HL-60 (cell line): ENCODE measurements at regions not wholly inside any gene's neighbourhood (a gene's known extent, or its start where the extent isn't known, plus 50 kb on each side); places are given as distances from the start of the nearest gene placed in this dataset.

Experiments
- DNase-seq, 2 experiments: peaks; one replicate each; pipeline ENCODE4 v3.0.0-alpha.2; 2010 to 2020; ENCODE audit warnings: low read depth in 1 of 2, low spot score in 1 of 2
- H3K27ac ChIP-seq: fragments of 250-450 bp; sonication (Bioruptor Pico); replicated peaks from 2 replicates; pipeline ENCODE4 v1.5.1; 2020; ENCODE audit warnings: mild to moderate bottlenecking, moderate library complexity
- H3K27me3 ChIP-seq: fragments of 250-450 bp; sonication (Bioruptor Pico); 2 replicates; pipeline ENCODE4 v1.5.1; 2021; ENCODE audit warnings: mild to moderate bottlenecking, moderate library complexity; ENCODE audit not compliant: insufficient read depth, poor library complexity, severe bottlenecking
- H3K4me3 ChIP-seq: replicated peaks from 2 replicates; pipeline ENCODE4 v1.5.1; 2011; ENCODE audit warnings: mild to moderate bottlenecking, control low read depth, low read length; ENCODE audit not compliant: insufficient read depth
- CTCF ChIP-seq: IDR thresholded peaks from one replicate; pipeline ENCODE4 v1.5.1; 2011; ENCODE audit warnings: low read length, control low read depth, inconsistent platforms; ENCODE audit not compliant: insufficient read depth
- GABPA ChIP-seq: IDR thresholded peaks from 2 replicates; pipeline ENCODE4 v1.6.1; 2012; ENCODE audit warnings: low read depth
- POLR2AphosphoS5 ChIP-seq: IDR thresholded peaks from 2 replicates; pipeline ENCODE4 v1.6.1; 2012; ENCODE audit warnings: low read depth
- REST ChIP-seq: IDR thresholded peaks from 2 replicates; pipeline ENCODE4 v1.6.1; 2012; ENCODE audit warnings: low read depth; ENCODE audit not compliant: insufficient replicate concordance
- SPI1 ChIP-seq: IDR thresholded peaks from 2 replicates; pipeline ENCODE4 v1.6.1; 2012; ENCODE audit warnings: low read depth, mild to moderate bottlenecking, borderline replicate concordance

GRCh38 chr4:8783736-8784135 is 87.9 kb downstream of the HMX1 start:
- TF ChIP-seq SPI1 (no peak), POLR2AphosphoS5 (no peak), CTCF (no peak), REST (no peak), GABPA (no peak)
- no peak for DNase-seq
- Histone ChIP-seq H3K4me3 (no peak overlapping the region), H3K27me3 (no peaks in the 10 kb centered on the region), H3K27ac (no peak overlapping the region)

GRCh38 chr4:8782135-8782534 is 89.5 kb downstream of the HMX1 start:
- Histone ChIP-seq H3K27me3 (no peaks in the 10 kb centered on the region), H3K27ac (no peak overlapping the region), H3K4me3 (no peak overlapping the region)
- no peak for TF ChIP-seq POLR2AphosphoS5
- no peak for TF ChIP-seq CTCF
- TF ChIP-seq REST, result no peak
- TF ChIP-seq SPI1, result no peak
- TF ChIP-seq GABPA, result no peak
- DNase-seq, result no peak

GRCh38 chr4:8781641-8782040 is 90.0 kb downstream of the HMX1 start:
- DNase-seq, result no peak
- Histone ChIP-seq H3K4me3 (no peak overlapping the region), H3K27ac (no peak overlapping the region), H3K27me3 (no peaks in the 10 kb centered on the region)
- no peak for TF ChIP-seq CTCF
- no peak for TF ChIP-seq GABPA
- no peak for TF ChIP-seq REST
- no peak for TF ChIP-seq SPI1
- TF ChIP-seq POLR2AphosphoS5, result no peak
